Limb (tissue), 2 donors: ENCODE measurements at regions not wholly inside any gene's neighbourhood (a gene's known extent, or its start where the extent isn't known, plus 50 kb on each side); places are given as distances from the start of the nearest gene placed in this dataset.

Experiments
- DNase-seq, 2 donors: peaks; one replicate each; pipeline ENCODE4 v3.0.0-alpha.2; 2016; ENCODE audit errors: extremely low spot score in 2 of 2

GRCh38 chr13:33514362-33514761 lies 228.8 kb upstream of the STARD13 start:
- DNase-seq: no peak

GRCh38 chr13:33515146-33515545 lies 229.6 kb upstream of the STARD13 start:
- DNase-seq: no peak

GRCh38 chr13:33518452-33518851 lies 232.9 kb upstream of the STARD13 start:
- no peak for DNase-seq

- no peak for DNase-seq
Measured at GRCh38 chr13:33519561-33520467, 234.3 kb upstream of the STARD13 start.

- DNase-seq: no peak
Measured at GRCh38 chr13:33520468-33520839, 234.9 kb upstream of the STARD13 start.

GRCh38 chr13:33524086-33524485 lies 238.5 kb upstream of the STARD13 start:
- peak in 1 of 2 donors; percentile 59 for DNase-seq

GRCh38 chr13:33525763-33526162 lies 240.2 kb upstream of the STARD13 start:
- DNase-seq: no peak

GRCh38 chr13:33526718-33527117 lies 241.2 kb upstream of the STARD13 start:
- no peak for DNase-seq

GRCh38 chr13:33528896-33529295 lies 243.3 kb upstream of the STARD13 start:
- DNase-seq: no peak

- no peak for DNase-seq
Measured at GRCh38 chr13:33531484-33531883, 245.9 kb upstream of the STARD13 start.

GRCh38 chr13:33535061-33535460 lies 249.5 kb upstream of the STARD13 start:
- DNase-seq: no peak

- no peak for DNase-seq
Measured at GRCh38 chr13:33536601-33537000, 251.0 kb upstream of the STARD13 start.

GRCh38 chr13:33537026-33537425 lies 251.5 kb upstream of the STARD13 start:
- DNase-seq: no peak

GRCh38 chr13:33537676-33538075 lies 252.1 kb upstream of the STARD13 start:
- no peak for DNase-seq

- DNase-seq: no peak
Measured at GRCh38 chr13:33541456-33541855, 255.9 kb upstream of the STARD13 start.

GRCh38 chr13:33541962-33542308 lies 256.4 kb upstream of the STARD13 start:
- no peak for DNase-seq

- DNase-seq: peak; percentile 98 to 100
Measured at GRCh38 chr13:33542309-33543088, 256.9 kb upstream of the STARD13 start.

- DNase-seq: no peak
Measured at GRCh38 chr13:33543089-33543459, 257.5 kb upstream of the STARD13 start.

- DNase-seq: no peak
Measured at GRCh38 chr13:33543631-33544265, 258.2 kb upstream of the STARD13 start.

GRCh38 chr13:33544308-33544707 lies 258.8 kb upstream of the STARD13 start:
- DNase-seq: no peak

- DNase-seq: no peak
Measured at GRCh38 chr13:33545492-33545891, 259.9 kb upstream of the STARD13 start.

GRCh38 chr13:33547035-33547434 lies 261.5 kb upstream of the STARD13 start:
- DNase-seq: no peak
